CD1c-positive myeloid dendritic cell (primary cell): ENCODE measurements at regions not wholly inside any gene's neighbourhood (a gene's known extent, or its start where the extent isn't known, plus 50 kb on each side); places are given as distances from the start of the nearest gene placed in this dataset.

ENCODE experiments used
- DNase-seq: peaks from one replicate; pipeline ENCODE4 v3.0.0-alpha.2; 2016; ENCODE audit errors: extremely low spot score

GRCh38 chr4:81632581-81633299, 161.0 kb upstream of the RASGEF1B start:
- DNase-seq: no peak

- peak; percentile 33 for DNase-seq
Observed at GRCh38 chr4:81631958-81632441, 160.3 kb upstream of the RASGEF1B start.

DNA sequence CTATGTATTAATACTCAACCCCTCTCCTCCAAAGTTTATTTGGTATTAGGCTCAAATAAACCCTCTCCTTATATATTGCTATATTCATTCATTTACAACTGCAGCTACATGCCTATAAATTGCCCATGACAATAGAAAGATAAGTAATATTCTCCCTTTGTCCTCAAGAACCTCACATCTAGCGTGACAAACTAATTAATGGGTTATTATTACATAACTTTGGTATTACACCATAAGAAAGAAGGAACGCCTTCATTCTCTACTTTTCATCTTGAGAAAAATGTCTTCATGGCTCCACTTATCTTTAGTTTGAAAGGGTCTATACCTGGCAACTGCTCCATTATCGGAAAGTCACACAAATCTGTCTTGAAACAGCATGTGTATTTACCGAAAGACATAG, 157.7 kb upstream of the RASGEF1B start:
- no peak for DNase-seq

DNA sequence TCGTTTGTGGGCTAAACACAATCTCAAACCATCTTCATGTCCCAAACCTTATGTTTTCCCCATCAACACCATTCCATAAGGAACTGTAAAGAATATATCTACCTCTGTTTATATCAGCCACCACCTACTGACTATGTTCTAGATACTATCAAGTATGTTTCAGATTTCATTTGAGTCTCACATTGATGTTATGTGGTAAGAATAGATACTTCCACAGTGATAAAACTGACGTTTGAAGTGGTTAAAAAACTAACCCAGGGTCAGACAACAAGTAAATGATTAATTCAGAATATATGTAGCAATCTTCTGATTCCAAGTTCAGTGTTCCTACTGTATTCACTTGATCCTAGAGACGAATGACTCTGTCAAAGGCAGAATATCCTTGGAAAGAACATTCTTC, 156.8 kb upstream of the RASGEF1B start:
- DNase-seq: no peak

DNA sequence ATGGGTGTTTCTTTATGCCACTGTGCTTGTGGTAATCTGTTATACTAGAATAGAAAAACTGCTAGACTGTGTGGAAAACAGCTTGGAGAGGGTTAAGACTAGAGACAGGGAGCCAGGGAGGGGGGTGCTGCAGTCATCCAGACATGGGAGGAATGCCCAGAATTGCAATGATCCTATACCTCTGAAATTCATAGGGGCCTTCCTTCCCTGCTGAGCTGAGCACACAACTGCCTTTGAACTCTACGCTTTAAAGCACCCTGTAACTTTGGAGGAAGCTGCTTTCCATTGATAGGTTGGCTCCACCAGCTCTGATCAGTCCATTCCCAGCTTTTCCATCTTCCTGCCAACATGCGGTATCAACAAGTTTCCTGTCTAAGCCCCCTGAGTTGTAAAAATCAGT, 155.9 kb upstream of the RASGEF1B start:
- DNase-seq: no peak

GRCh38 chr4:81626851-81627250, 155.1 kb upstream of the RASGEF1B start:
- no peak for DNase-seq

DNA sequence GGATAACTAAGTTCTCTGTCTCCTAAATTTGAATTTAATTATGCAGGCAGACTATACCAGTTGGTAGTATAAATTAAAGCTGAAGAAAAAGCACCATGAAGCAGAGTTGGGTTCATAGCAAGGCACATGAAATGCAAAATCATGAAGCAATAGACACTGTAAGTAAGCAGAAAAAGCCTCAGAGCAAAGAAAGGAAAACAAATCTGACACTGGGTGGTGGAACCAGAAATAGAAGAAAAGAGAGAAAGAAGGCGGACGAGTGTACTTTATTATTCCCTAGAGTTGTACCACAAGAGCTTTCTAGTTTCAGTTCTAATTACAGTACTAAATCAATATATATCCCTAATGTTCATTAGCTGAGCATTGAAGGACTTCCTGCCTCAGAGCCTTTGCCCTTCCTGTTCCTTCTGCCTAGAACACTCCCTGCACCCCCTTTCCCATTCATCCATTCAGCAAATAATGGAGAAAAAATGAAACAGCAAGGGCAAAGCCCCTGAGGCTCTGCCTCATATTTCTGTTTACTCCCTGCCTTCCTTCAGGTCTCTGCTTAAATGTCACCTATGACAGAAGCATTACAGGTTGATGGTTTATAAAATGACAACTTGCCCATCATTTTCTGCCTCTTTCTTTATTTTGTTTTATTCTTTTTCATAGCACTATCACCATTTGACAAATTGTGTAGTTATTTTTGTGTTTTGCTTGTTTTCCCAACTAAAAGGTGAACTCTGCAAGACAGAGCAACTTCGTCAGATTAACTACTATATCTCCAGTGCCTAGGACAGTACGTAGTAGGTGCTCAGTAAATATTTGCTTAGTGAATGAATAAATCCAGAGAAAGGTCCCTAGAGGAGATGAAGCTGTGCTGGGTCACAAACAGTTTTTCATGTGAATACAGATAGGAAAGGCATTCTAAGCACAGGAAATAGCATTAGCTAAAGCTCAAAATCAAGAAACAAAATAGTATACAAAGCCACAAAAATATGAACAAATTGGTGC, 154.0 kb upstream of the RASGEF1B start:
- no peak for DNase-seq

DNA sequence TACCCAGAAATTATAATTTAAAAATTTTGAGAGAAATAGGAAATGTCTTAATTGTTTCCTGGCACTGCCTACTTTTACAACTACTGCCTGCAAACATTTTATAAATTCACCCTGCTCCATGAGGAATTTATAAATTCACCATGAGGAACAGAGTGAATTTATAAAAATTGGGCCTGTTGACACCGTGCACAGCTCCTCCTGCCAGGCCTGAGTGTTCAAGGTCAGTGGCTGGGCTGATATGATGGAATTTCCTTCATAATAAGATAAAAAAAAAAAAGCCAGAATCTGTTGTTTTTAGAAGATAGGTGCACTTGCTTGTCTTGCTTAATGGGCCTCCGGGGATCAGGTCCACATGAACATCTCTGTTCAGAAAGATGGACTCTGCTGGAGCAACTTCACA, 151.7 kb upstream of the RASGEF1B start:
- DNase-seq: no peak

GRCh38 chr4:81622474-81623184, 150.9 kb upstream of the RASGEF1B start:
- no peak for DNase-seq

- no peak for DNase-seq
Observed at GRCh38 chr4:81622028-81622427, 150.3 kb upstream of the RASGEF1B start.

- no peak for DNase-seq
Observed at GRCh38 chr4:81621490-81621889, 149.8 kb upstream of the RASGEF1B start.

- no peak for DNase-seq
Observed at GRCh38 chr4:81620442-81620841, 148.7 kb upstream of the RASGEF1B start.

- DNase-seq: no peak
Observed at GRCh38 chr4:81617545-81617944, 145.8 kb upstream of the RASGEF1B start.

- DNase-seq: peak; percentile 15
Observed at GRCh38 chr4:81611221-81611620, 139.5 kb upstream of the RASGEF1B start.

DNA sequence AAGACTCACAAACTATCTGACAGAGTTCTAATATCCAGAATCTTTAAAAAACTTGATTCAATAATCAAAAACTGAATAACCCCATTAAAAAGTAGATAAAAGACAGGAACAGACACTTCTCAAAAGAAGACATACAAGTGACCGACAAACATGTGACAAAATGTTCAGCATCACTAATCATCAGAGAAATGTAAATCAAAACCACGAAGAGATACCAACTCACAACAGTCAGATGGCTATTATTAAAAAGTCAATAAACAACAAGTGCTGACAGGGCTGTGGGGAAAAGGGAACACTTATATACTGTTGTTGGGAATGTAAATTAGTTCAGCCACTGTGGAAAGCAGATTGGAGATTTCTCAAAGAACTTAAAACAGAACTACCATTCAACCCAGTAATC, 138.1 kb upstream of the RASGEF1B start:
- DNase-seq: no peak

- peak; percentile 52 for DNase-seq
Observed at GRCh38 chr4:81607950-81608349, 136.2 kb upstream of the RASGEF1B start.

- peak; percentile 41 for DNase-seq
Observed at GRCh38 chr4:81606801-81607501, 135.2 kb upstream of the RASGEF1B start.

- no peak for DNase-seq
Observed at GRCh38 chr4:81606166-81606565, 134.5 kb upstream of the RASGEF1B start.

DNA sequence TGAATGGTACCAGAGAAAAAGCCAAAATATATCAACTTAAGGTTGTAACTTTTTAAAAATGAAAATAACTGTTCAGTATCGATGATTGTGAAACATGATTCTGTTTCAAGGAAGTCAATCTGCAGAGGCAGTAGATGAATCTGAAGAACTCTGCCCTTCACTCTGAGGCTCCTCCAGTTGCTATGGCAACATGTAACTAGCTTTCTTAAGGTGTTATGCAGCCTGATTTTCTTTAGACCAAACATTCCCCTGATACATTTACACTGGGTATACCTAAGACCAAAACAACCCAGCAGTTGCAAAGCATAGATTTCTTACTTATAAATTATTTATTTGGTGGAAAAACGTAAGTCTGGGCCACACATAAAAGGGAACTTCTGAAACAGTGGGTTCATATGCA, 133.6 kb upstream of the RASGEF1B start:
- peak; percentile 26 for DNase-seq

- DNase-seq: no peak
Observed at GRCh38 chr4:81604683-81605218, 133.0 kb upstream of the RASGEF1B start.

- DNase-seq: no peak
Observed at GRCh38 chr4:81602854-81603253, 131.1 kb upstream of the RASGEF1B start.
